GM18951 (cell line): ENCODE measurements at regions not wholly inside any gene's neighbourhood (a gene's known extent, or its start where the extent isn't known, plus 50 kb on each side); places are given as distances from the start of the nearest gene placed in this dataset.
"Not testable (repeated sequence)": the region's sequence is repeated elsewhere in the genome, so short reads cannot be mapped to it uniquely, and the experiment has no call there.

Experiments used
- POLR2A ChIP-seq: IDR thresholded peaks from 4 replicates; pipeline ENCODE4 v1.6.1; 2011; ENCODE audit warnings: mild to moderate bottlenecking; ENCODE audit not compliant: insufficient read length, insufficient read depth; ENCODE audit errors: extremely low read depth
- in situ Hi-C: fragments of 300-500 bp; cut with MboI; formaldehyde crosslinking; loops from one replicate; pipeline ENCODE4 v1.12.0; 2022; ENCODE audit warnings: low sequenced_read_pairs, mixed read lengths, inconsistent platforms; ENCODE audit not compliant: unreplicated experiment

DNA sequence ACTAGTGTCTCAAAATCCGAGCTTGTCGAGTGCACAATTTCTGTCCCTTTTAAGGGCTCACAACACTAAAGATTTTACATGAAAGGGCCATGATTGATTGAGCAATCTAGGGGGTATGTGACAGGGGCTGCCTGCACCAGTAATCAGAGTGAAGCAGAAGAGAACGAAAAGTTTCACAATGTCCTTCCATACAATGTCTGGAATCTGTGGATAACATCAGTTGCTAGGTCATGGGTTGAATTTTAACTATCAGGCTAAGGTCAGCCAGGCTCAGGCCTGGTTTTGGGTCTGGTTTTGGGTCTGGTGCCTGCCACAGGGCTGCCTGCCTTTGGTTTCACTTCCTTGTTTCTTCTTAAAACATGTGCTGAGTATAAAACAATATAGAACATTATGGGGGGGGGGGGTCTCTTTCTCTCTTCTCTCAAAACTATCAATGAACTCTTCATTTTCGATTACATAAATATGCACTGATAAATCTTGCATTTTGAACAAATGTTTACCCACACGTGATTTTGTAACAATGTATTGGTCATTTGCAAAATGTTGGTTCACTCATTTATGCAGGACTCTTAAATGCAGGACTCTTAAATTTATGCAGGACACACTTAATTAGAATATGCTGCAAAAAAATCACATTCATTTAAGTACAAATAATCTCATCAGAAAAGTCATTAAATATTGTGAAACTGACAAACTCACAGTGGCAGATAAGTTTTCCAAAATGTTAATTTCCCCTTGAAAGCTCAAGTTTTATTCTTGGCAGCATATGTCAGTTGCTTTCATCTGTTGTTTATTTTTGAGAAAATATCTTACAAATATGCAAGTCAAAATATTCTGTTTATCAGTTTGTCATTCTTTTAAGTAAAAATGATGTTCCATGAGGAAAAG lies 290.5 kb upstream of the KYNU start:
- in situ Hi-C loops = no loop called here
- no peak for TF ChIP-seq POLR2A

DNA sequence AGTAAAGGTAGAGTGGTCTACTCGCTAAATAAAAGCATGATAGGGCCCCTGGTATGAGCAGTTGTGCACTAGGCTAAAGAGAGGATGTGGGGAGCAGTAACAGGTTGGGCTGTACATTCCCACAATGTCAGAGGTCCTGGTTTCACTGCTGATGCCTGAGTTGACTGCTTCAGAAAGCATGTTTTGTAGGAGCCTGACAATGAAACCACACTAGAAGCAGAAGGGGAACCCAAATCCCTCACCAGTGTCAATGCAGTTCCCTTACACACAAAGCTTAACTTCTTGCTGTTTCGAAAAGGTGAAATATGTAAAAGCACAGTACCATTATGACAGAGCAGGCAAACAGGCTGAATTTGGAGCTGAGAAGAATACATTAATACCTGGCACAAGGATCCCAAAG lies 291.7 kb upstream of the KYNU start:
- no peak for TF ChIP-seq POLR2A

DNA sequence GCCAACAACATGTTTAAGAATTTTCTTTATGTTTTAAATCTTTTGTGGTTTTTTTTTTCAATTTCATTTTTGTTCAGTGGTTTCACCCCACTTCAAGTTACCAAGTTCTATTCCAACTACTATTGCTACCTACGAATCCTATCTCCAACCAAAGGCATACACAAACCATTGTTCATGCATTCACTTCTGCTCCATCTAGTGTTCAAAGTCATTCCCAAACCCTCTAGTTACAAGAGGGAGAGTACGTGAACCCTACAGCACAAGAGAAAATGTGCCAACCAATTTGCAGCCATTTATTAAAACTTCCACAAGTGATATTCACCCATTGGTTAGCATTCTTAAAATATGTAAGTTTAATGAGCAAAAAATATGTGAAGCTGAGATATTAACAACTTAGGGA lies 295.1 kb upstream of the KYNU start:
- in situ Hi-C loops = no loop called here

More for the DNA sequence above, 291.7 kb upstream of the KYNU start:
- in situ Hi-C loops = no loop called here

DNA sequence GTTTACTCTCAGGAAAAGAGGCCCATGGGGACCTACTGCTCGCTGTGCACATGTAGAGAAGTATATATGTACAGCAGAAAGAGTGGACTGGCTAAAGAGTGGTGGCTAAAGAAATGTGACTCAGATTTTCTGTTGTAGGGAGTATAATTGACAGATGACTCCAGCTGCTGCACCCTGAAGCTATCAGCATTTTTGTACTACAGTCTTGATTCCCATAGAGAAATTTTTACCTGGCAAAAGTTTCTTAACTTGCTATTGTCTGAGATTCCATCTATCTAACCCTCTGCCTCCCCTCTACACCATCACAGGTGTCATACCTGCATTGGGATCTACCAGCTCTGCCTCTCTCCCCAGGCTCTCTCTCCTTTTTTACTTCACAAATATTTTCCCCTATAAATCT lies 296.0 kb upstream of the KYNU start:
- no peak for TF ChIP-seq POLR2A
- in situ Hi-C loops = no loop called here

More for the DNA sequence above, 295.1 kb upstream of the KYNU start:
- no peak for TF ChIP-seq POLR2A

GRCh38 chr2:142580691-142581090 lies 296.8 kb upstream of the KYNU start:
- in situ Hi-C loops = no loop called here
- no peak for TF ChIP-seq POLR2A

DNA sequence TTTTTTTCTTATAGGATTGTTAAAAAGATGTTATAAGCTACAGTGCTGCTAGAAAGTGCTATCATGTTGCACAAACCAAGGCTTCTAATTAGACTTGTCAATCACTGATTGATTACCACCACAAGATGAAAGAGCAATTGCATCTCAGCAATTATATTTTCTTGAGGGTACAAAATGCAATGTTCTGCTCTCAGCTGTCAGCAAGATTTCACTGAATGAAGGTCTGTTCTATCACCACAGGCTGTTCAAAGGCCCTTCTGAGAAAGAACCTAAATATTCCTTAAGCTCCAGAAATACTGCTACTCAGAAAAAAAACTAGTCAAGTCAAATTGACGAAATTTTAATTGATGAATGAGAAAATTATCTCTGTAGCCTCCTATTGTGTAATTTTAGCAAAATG lies 301.9 kb upstream of the KYNU start:
- TF ChIP-seq POLR2A = no peak

DNA sequence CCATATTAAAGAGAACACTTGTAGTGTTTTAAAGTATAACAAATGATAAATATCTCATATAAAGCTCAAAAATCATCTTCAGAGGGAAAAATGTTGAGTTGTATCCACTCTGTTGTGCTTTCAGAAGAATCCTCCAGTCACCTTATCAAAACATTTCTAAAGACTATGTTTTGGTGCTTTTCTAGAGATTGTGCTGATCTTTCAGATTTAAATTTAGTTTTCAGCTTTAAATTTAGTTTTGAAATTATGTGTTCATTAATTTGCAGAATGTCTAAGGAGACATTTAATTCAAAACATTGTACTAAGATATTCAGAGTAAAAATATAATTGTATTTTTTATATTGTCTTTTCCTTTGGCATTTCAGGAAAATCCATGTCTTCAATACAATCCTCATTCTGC lies 303.1 kb upstream of the KYNU start:
- no peak for TF ChIP-seq POLR2A
- in situ Hi-C loops = no loop called here

More for the DNA sequence above, 301.9 kb upstream of the KYNU start:
- in situ Hi-C loops = no loop called here

- in situ Hi-C loops = no loop called here
Observed at GRCh38 chr2:142572346-142573132, 304.9 kb upstream of the KYNU start.

GRCh38 chr2:142571934-142572333 lies 305.5 kb upstream of the KYNU start:
- in situ Hi-C loops = no loop called here
- no peak for TF ChIP-seq POLR2A

More at GRCh38 chr2:142572346-142573132, 304.9 kb upstream of the KYNU start:
- no peak for TF ChIP-seq POLR2A

- no peak for TF ChIP-seq POLR2A
- in situ Hi-C loops = no loop called here
Observed at GRCh38 chr2:142562900-142563299, 314.6 kb upstream of the KYNU start.

GRCh38 chr2:142561656-142562055 lies 315.8 kb upstream of the KYNU start:
- no peak for TF ChIP-seq POLR2A
- in situ Hi-C loops = no loop called here

DNA sequence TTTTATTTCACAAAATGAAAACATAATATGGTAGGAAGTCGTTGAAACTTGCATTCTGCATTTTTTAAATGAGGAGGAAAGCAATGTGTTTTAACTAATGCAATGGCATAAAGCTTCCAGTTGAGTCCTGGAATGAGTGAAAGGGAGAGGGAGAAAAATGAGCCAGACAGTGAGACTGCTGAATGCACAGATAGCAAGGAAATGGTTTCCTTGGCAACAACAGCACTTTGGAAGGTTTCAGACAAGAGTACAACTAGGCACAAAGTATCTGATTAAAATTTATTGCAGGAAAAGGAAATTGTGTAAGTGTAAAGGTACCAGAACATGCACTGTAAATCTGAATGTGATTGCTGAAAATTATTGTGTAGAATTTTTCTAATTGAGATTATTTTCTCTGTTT lies 320.1 kb upstream of the KYNU start:
- no peak for TF ChIP-seq POLR2A
- in situ Hi-C loops = no loop called here

GRCh38 chr2:142545999-142546398 lies 331.5 kb upstream of the KYNU start:
- in situ Hi-C loops = not testable (repeated sequence)

DNA sequence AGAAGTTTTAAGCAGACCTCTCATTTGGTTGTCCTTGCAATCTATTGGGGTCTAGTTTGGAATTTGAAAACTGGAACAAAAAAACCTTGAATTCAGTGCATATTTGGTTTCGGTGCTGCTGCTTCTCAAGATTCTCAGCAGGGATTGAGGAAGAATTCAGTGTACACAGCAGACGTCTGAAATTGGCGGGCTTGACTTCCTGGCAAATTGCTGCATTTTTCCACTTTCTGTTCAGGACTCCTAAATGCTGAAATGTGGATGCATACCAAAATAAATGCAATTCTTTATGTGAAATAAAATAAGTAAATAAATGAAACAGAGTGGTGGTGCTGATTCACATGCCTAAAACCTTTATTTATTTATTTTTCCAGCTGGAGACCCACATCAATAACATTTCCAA lies 332.4 kb upstream of the KYNU start:
- in situ Hi-C loops = no loop called here
- no peak for TF ChIP-seq POLR2A
